HCT116 (cell line): ENCODE measurements at regions not wholly inside any gene's neighbourhood (a gene's known extent, or its start where the extent isn't known, plus 50 kb on each side); places are given as distances from the start of the nearest gene placed in this dataset.

Source experiments
- ATAC-seq: fragments of 200-7000 bp; cut with Tn5 transposase; 2 replicates; pipeline ENCODE4 v1.9.1; 2020; ENCODE audit warnings: mild to moderate bottlenecking, moderate library complexity
- BruUV-seq: library from RNA; stranded (reverse); fragments of 400-500 nt; replicated peaks from 2 replicates; lab custom pipeline; 2021; lab: Mats Ljungman, UMichigan
- CTCF ChIA-PET: fragments of 300-600 bp; sonication (Branson Sonifier 250); formaldehyde crosslinking; loops from one replicate; lab custom pipeline; 2021; ENCODE audit warnings: antibody characterized with exemption; lab: Charles Lee
- POLR2A ChIA-PET: fragments of 300-600, 350-600 bp; sonication (Branson Sonifier 250); formaldehyde crosslinking; loops from one replicate; lab custom pipeline; 2021; ENCODE audit warnings: antibody characterized with exemption; lab: Charles Lee
- RAD21 ChIA-PET, 2 experiments: fragments of 300-600 bp; sonication (Branson Sonifier 250); formaldehyde crosslinking; loops; one replicate each; lab custom pipeline; 2023; ENCODE audit warnings: low total read pairs in 2 of 2; ENCODE audit not compliant: uncharacterized antibody in 2 of 2, unreplicated experiment in 2 of 2, low non-redundant PET in 1 of 2; lab: Charles Lee
- DNase-seq: peaks from one replicate; pipeline ENCODE4 v3.0.0-alpha.2; 2010; ENCODE audit warnings: low read depth, low spot score
- H2AFZ ChIP-seq: fragments of 200-600 bp; shearing (Covaris generic), sonication (generic); 2 replicates; pipeline ENCODE4 v1.6.1; 2017; ENCODE audit warnings: low read depth, mixed run types, mixed read lengths, antibody characterized with exemption, low read length; ENCODE audit not compliant: poor library complexity, severe bottlenecking
- H3K27ac ChIP-seq: 2 replicates; pipeline ENCODE4 v1.5.1; 2012; ENCODE audit warnings: low read depth, low read length
- H3K27me3 ChIP-seq: fragments of 200-600 bp; sonication (generic); 2 replicates; pipeline ENCODE4 v1.6.1; 2016; ENCODE audit warnings: mixed run types, low read length, mixed read lengths; ENCODE audit not compliant: insufficient read depth
- H3K36me3 ChIP-seq, 2 experiments: fragments of 200-500 bp in 1 of 2; fragments of 200-600 bp in 1 of 2; sonication (Bioruptor generic) in 1 of 2; sonication (generic) in 1 of 2; 2 replicates each; pipeline versions ENCODE4 v1.5.1 to v1.6.1; 2014 to 2016; ENCODE audit warnings: low read length in 2 of 2, inconsistent platforms in 1 of 2, mixed read lengths in 1 of 2, mixed run types in 1 of 2; ENCODE audit not compliant: insufficient read depth in 2 of 2, control insufficient read depth in 1 of 2
- H3K4me1 ChIP-seq, 2 experiments: fragments of 200-600 bp in 1 of 2; sonication (generic) in 1 of 2; 2 replicates each; pipeline versions ENCODE4 v1.5.1 to v1.6.1; 2012 to 2017; ENCODE audit warnings: low read length in 2 of 2, inconsistent platforms in 1 of 2, mild to moderate bottlenecking in 1 of 2, mixed read lengths in 1 of 2, mixed run types in 1 of 2, moderate library complexity in 1 of 2; ENCODE audit not compliant: insufficient read depth in 2 of 2, control insufficient read depth in 1 of 2
- H3K4me2 ChIP-seq: fragments of 200-600 bp; sonication (generic); 2 replicates; pipeline ENCODE4 v1.6.1; 2017; ENCODE audit warnings: mixed run types, low read length, mixed read lengths
- H3K4me3 ChIP-seq, 2 experiments: fragments of 200-600 bp in 1 of 2; sonication (generic) in 1 of 2; replicated peaks in 1 of 2; 2 replicates each; pipeline ENCODE4 v1.5.1; 2011 to 2016; ENCODE audit warnings: low read length in 2 of 2, control low read depth in 1 of 2, low read depth in 1 of 2, mild to moderate bottlenecking in 1 of 2, mixed read lengths in 1 of 2, mixed run types in 1 of 2
- H3K79me2 ChIP-seq: fragments of 200-600 bp; sonication (generic); 2 replicates; pipeline ENCODE4 v1.6.1; 2017; ENCODE audit warnings: mild to moderate bottlenecking, mixed run types, low read length, moderate library complexity, mixed read lengths; ENCODE audit not compliant: insufficient read depth
- H3K9ac ChIP-seq: fragments of 200-600 bp; sonication (generic); 2 replicates; pipeline ENCODE4 v1.6.1; 2016; ENCODE audit warnings: low read length, mixed read lengths
- H3K9me2 ChIP-seq: fragments of 200-600 bp; sonication (generic), shearing (Covaris generic); 2 replicates; pipeline ENCODE4 v1.6.1; 2017; ENCODE audit warnings: mixed run types, mild to moderate bottlenecking, moderate library complexity; ENCODE audit not compliant: insufficient read depth
- H3K9me3 ChIP-seq, 2 experiments: fragments of 200-500 bp in 1 of 2; fragments of 200-600 bp in 1 of 2; sonication (Bioruptor generic) in 1 of 2; sonication (generic) in 1 of 2; 2 replicates each; pipeline ENCODE4 v1.6.1; 2014 to 2017; ENCODE audit warnings: low read length in 2 of 2, mixed read lengths in 2 of 2, inconsistent platforms in 1 of 2, low read depth in 1 of 2, mild to moderate bottlenecking in 1 of 2, mixed run types in 1 of 2, moderate library complexity in 1 of 2; ENCODE audit not compliant: control insufficient read depth in 1 of 2, insufficient read depth in 1 of 2
- H4K20me1 ChIP-seq: fragments of 200-600 bp; sonication (generic), shearing (Covaris generic); 2 replicates; pipeline ENCODE4 v1.6.1; 2017; ENCODE audit warnings: mixed run types, mild to moderate bottlenecking, moderate library complexity; ENCODE audit not compliant: insufficient read depth
- ATF3 ChIP-seq: IDR thresholded peaks from 2 replicates; pipeline ENCODE4 v1.6.1; 2012
- CTCF ChIP-seq, 3 experiments: fragments of 200-600 bp in 1 of 3; sonication (generic) in 1 of 3; IDR thresholded peaks in 2 of 3; conservative IDR thresholded peaks in 1 of 3; 2 replicates each; pipeline ENCODE4 v1.5.1; 2012 to 2017; ENCODE audit warnings: low read depth in 2 of 3, low read length in 2 of 3, antibody characterized with exemption in 1 of 3, borderline replicate concordance in 1 of 3, control low read depth in 1 of 3, mild to moderate bottlenecking in 1 of 3, mixed read lengths in 1 of 3, mixed run types in 1 of 3, moderate library complexity in 1 of 3; ENCODE audit not compliant: insufficient read depth in 1 of 3
- EGR1 ChIP-seq: IDR thresholded peaks from 2 replicates; pipeline ENCODE4 v1.6.1; 2012; ENCODE audit warnings: low read depth
- ELF1 ChIP-seq: IDR thresholded peaks from 2 replicates; pipeline ENCODE4 v1.6.1; 2012; ENCODE audit warnings: low read depth, borderline replicate concordance
- EZH2phosphoT487 ChIP-seq: fragments of 200-600 bp; IDR thresholded peaks from 2 replicates; pipeline ENCODE4 v1.6.1; 2018; ENCODE audit warnings: antibody characterized with exemption, borderline replicate concordance
- FOSL1 ChIP-seq: IDR thresholded peaks from 2 replicates; pipeline ENCODE4 v1.6.1; 2012; ENCODE audit warnings: low read depth
- POLR2A ChIP-seq: IDR thresholded peaks from 2 replicates; pipeline ENCODE4 v1.7.0; 2011; ENCODE audit warnings: borderline replicate concordance; ENCODE audit not compliant: insufficient read depth, insufficient read length; ENCODE audit errors: extremely low read depth
- POLR2AphosphoS5 ChIP-seq: IDR thresholded peaks from 2 replicates; pipeline ENCODE4 v1.6.1; 2011; ENCODE audit warnings: mild to moderate bottlenecking, low read depth, low read length, moderate library complexity
- SIN3A ChIP-seq: IDR thresholded peaks from 2 replicates; pipeline ENCODE4 v1.6.1; 2012; ENCODE audit warnings: low read depth
- SP1 ChIP-seq: IDR thresholded peaks from 2 replicates; pipeline ENCODE4 v1.6.1; 2012; ENCODE audit warnings: low read depth
- SRF ChIP-seq: IDR thresholded peaks from 2 replicates; pipeline ENCODE4 v1.6.1; 2012; ENCODE audit warnings: low read depth
- TCF7L2 ChIP-seq: IDR thresholded peaks from 2 replicates; pipeline ENCODE4 v1.7.0; 2011; ENCODE audit warnings: borderline replicate concordance, inconsistent platforms; ENCODE audit not compliant: insufficient read depth, insufficient read length; ENCODE audit errors: extremely low read depth
- YY1 ChIP-seq: IDR thresholded peaks from 2 replicates; pipeline ENCODE4 v1.6.1; 2011; ENCODE audit warnings: low read length, low read depth, moderate library complexity, mild to moderate bottlenecking; ENCODE audit not compliant: insufficient replicate concordance; ENCODE audit errors: extremely low read depth
- ZFX ChIP-seq: fragments of 450-650 bp; IDR thresholded peaks from 2 replicates; pipeline ENCODE4 v1.6.1; 2017
- intact Hi-C: fragments of 100-400 bp; cut with micrococcal nuclease; formaldehyde crosslinking; loops from 2 replicates; pipeline ENCODE4 v1.10.0; 2022
- TF ChIP-seq, protein P1 (sequence below): IDR thresholded peaks from 2 replicates; pipeline ENCODE4 v1.6.1; 2011; ENCODE audit warnings: mild to moderate bottlenecking, low read length, moderate library complexity; ENCODE audit not compliant: insufficient replicate concordance; ENCODE audit errors: extremely low read depth
- TF ChIP-seq, protein P2 (sequence below): IDR thresholded peaks from 2 replicates; pipeline ENCODE4 v1.6.1; 2012; ENCODE audit warnings: low read depth

DNA sequence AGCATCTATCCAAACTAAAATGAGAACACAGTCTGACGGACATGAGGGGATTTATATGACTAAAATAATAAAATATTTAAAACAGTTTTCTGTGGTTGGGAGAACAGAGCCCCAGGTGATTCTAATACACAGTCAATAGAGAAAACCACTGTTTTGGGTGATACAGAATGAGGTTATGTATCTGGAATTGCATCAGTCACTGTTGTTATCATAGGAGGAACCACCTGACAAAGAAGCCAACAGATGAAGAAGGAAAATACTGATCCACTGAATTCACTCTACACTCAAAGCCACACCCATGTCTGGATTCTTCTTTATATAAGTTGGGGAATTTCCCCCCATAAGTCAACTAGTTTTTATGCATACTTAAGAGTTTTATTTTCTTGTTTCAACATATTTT, 799.0 kb downstream of the TLR4 start:
- H3K4me3 ChIP-seq, result no peak overlapping the region
- no peaks in the 10 kb centered on the region for H3K79me2 ChIP-seq
- no peaks in the 10 kb centered on the region for H3K4me1 ChIP-seq
- no peak overlapping the region for H3K27ac ChIP-seq
- H4K20me1 ChIP-seq, result no peaks in the 10 kb centered on the region
- no TSS peak for BruUV-seq
- no peaks in the 10 kb centered on the region for H3K36me3 ChIP-seq
- RAD21 ChIA-PET, result no interaction called here
- H3K27me3 ChIP-seq, result no peaks in the 10 kb centered on the region
- no peak overlapping the region for H3K4me2 ChIP-seq
- CTCF ChIA-PET, result no interaction called here
- peaks cover 0 to 7% of the 10 kb centered on the region in 2 experiments; a peak in 2 of 4 replicates for H3K9me3 ChIP-seq
- DNase-seq (no peak), ATAC-seq (no peak)
- H2AFZ ChIP-seq, result no peak overlapping the region
- H3K9me2 ChIP-seq, result no peaks in the 10 kb centered on the region
- H3K9ac ChIP-seq, result no peak overlapping the region
- intact Hi-C loops, result no loop called here
- TF ChIP-seq YY1, result no peak
- no peak for TF ChIP-seq EGR1
- no peak for TF ChIP-seq FOSL1
- no peak for TF ChIP-seq SIN3A
- no peak for TF ChIP-seq TCF7L2
- no peak for TF ChIP-seq POLR2A
- no peak for TF ChIP-seq ZFX
- no peak for TF ChIP-seq ATF3
- no peak for TF ChIP-seq CTCF (IDR thresholded peaks at IDR 0.05 in 2 of 3, conservative IDR thresholded peaks at IDR 0.05 in 1 of 3; ENCODE audit: borderline replicate concordance in 1 of 3, insufficient read depth in 1 of 3, low read depth in 2 of 3, low read length in 2 of 3)
- no peak for TF ChIP-seq SRF
- TF ChIP-seq, protein P1, sequence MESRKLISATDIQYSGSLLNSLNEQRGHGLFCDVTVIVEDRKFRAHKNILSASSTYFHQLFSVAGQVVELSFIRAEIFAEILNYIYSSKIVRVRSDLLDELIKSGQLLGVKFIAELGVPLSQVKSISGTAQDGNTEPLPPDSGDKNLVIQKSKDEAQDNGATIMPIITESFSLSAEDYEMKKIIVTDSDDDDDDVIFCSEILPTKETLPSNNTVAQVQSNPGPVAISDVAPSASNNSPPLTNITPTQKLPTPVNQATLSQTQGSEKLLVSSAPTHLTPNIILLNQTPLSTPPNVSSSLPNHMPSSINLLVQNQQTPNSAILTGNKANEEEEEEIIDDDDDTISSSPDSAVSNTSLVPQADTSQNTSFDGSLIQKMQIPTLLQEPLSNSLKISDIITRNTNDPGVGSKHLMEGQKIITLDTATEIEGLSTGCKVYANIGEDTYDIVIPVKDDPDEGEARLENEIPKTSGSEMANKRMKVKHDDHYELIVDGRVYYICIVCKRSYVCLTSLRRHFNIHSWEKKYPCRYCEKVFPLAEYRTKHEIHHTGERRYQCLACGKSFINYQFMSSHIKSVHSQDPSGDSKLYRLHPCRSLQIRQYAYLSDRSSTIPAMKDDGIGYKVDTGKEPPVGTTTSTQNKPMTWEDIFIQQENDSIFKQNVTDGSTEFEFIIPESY, result no peak
- no peak for TF ChIP-seq SP1
- no peak for TF ChIP-seq ELF1
- no peak for TF ChIP-seq POLR2AphosphoS5
- TF ChIP-seq EZH2phosphoT487, result no peak
- TF ChIP-seq, protein P2, sequence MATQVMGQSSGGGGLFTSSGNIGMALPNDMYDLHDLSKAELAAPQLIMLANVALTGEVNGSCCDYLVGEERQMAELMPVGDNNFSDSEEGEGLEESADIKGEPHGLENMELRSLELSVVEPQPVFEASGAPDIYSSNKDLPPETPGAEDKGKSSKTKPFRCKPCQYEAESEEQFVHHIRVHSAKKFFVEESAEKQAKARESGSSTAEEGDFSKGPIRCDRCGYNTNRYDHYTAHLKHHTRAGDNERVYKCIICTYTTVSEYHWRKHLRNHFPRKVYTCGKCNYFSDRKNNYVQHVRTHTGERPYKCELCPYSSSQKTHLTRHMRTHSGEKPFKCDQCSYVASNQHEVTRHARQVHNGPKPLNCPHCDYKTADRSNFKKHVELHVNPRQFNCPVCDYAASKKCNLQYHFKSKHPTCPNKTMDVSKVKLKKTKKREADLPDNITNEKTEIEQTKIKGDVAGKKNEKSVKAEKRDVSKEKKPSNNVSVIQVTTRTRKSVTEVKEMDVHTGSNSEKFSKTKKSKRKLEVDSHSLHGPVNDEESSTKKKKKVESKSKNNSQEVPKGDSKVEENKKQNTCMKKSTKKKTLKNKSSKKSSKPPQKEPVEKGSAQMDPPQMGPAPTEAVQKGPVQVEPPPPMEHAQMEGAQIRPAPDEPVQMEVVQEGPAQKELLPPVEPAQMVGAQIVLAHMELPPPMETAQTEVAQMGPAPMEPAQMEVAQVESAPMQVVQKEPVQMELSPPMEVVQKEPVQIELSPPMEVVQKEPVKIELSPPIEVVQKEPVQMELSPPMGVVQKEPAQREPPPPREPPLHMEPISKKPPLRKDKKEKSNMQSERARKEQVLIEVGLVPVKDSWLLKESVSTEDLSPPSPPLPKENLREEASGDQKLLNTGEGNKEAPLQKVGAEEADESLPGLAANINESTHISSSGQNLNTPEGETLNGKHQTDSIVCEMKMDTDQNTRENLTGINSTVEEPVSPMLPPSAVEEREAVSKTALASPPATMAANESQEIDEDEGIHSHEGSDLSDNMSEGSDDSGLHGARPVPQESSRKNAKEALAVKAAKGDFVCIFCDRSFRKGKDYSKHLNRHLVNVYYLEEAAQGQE, result no peak
- POLR2A ChIA-PET, result no interaction called here
